ENCODE measurements at regions not wholly inside any gene's neighbourhood (a gene's known extent, or its start where the extent isn't known, plus 50 kb on each side); places are given as distances from the start of the nearest gene placed in this dataset.

DNA sequence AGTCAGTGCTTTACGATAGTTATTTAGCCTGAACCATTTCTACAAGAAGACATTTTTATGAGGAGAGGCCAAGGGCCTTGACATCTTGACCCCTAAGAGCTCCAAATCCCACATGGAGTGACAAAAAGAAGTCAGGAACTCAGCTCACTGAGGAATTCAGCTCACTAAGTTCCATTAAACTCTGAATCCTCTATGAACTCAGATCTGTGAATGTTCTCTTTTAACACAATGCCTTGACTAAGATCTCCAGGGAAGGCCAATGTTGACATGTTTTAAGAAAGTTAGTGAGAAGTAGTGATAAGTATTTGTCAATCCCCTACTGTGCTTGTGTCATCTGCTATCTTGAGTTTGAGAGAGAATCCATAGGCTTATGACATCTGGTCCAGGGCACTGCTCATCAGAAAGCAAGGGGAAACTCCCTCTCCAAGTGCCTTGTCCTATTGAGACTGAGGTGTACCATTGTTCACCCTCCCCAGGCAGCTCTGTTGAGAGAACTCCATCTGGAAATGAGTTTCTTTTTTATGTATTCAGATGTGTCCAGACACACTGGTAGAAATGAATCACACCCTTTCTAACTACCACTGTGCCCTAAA lies 68.7 kb upstream of the PCDH19 start:
- no peaks in the 10 kb centered on the region for H3K4me1 ChIP-seq (ENCODE audit: control insufficient read depth, insufficient read depth, low read length)
- no peak overlapping the region for H3K14ac ChIP-seq (replicated peaks; ENCODE audit: low read depth, low read length)
- H3K23ac ChIP-seq (ENCODE audit: low read depth, low read length): no peak overlapping the region
- H3K4me3 ChIP-seq (ENCODE audit: insufficient read depth, low read depth, low read length): no peak overlapping the region
- no peak overlapping the region for H3K56ac ChIP-seq (ENCODE audit: extremely low read depth, insufficient read depth, low read length)
- ChIA-PET POLR2A (ENCODE audit: unreplicated experiment) (no interaction called here), CTCF (no interaction called here)
- 20% methylated on average over 1 of the region's 1 CpG; no CpG with 5 or more reads in 1 of the 2 experiments for WGBS, 2 experiments (ENCODE audit: extremely low coverage in 2 of 2, insufficient read length in 1 of 2)
- no TSS peak for BruUV-seq (replicated peaks)
- no peak overlapping the region for H3K4ac ChIP-seq (ENCODE audit: low read depth, low read length)
- H2AFZ ChIP-seq (replicated peaks; ENCODE audit: low read length, poor library complexity): no peak overlapping the region
- intact Hi-C loops (cut with micrococcal nuclease) (no loop called here), in situ Hi-C loops (cut with MboI; ENCODE audit: low sequenced_read_pairs) (no loop called here), dilution Hi-C loops (cut with HindIII; ENCODE audit: low sequenced_read_pairs, unreplicated experiment) (no loop called here)
- H3K79me1 ChIP-seq (ENCODE audit: low read depth in 1 of 2, low read length in 2 of 2): no peaks in the 10 kb centered on the region
- DNase-seq (no peak), ATAC-seq (ENCODE audit: low read depth) (no peak)
- no peaks in the 10 kb centered on the region for H4K20me1 ChIP-seq (ENCODE audit: insufficient read depth, low read length)
- H2AK5ac ChIP-seq (ENCODE audit: low read depth, low read length): no peak overlapping the region
- no peaks in the 10 kb centered on the region for H3K36me3 ChIP-seq (ENCODE audit: control insufficient read depth, insufficient read depth, low read length)
- no peak overlapping the region for H2AK9ac ChIP-seq (replicated peaks; ENCODE audit: low read depth, low read length, poor library complexity)
- no peaks in the 10 kb centered on the region; the same call in 1 of the 2 replicates for H3K27me3 ChIP-seq (ENCODE audit: control insufficient read depth, insufficient read depth, low read length)
- no peaks in the 10 kb centered on the region for H3K9me1 ChIP-seq (ENCODE audit: insufficient read depth, low read length)
- H4K91ac ChIP-seq (ENCODE audit: insufficient read depth, low read depth, low read length): no peak overlapping the region
- no peak overlapping the region for H2BK15ac ChIP-seq (ENCODE audit: low read depth, low read length)
- H3K4me2 ChIP-seq (ENCODE audit: low read depth, low read length): no peak overlapping the region
- TF ChIP-seq CHD1 (IDR thresholded peaks at IDR 0.05; ENCODE audit: low read depth, low read length) (no peak), SMC3 (IDR thresholded peaks at IDR 0.05; ENCODE audit: low read depth, low read length) (no peak), MAZ (IDR thresholded peaks at IDR 0.05; ENCODE audit: borderline replicate concordance, low read depth, low read length) (no peak), NFE2L2 (IDR thresholded peaks at IDR 0.05; ENCODE audit: low read depth, low read length) (no peak), CEBPB (IDR thresholded peaks at IDR 0.05; ENCODE audit: low read depth, low read length) (no peak), POLR2A (IDR thresholded peaks at IDR 0.05; ENCODE audit: low read depth, low read length) (no peak)
- TF ChIP-seq, protein P1, sequence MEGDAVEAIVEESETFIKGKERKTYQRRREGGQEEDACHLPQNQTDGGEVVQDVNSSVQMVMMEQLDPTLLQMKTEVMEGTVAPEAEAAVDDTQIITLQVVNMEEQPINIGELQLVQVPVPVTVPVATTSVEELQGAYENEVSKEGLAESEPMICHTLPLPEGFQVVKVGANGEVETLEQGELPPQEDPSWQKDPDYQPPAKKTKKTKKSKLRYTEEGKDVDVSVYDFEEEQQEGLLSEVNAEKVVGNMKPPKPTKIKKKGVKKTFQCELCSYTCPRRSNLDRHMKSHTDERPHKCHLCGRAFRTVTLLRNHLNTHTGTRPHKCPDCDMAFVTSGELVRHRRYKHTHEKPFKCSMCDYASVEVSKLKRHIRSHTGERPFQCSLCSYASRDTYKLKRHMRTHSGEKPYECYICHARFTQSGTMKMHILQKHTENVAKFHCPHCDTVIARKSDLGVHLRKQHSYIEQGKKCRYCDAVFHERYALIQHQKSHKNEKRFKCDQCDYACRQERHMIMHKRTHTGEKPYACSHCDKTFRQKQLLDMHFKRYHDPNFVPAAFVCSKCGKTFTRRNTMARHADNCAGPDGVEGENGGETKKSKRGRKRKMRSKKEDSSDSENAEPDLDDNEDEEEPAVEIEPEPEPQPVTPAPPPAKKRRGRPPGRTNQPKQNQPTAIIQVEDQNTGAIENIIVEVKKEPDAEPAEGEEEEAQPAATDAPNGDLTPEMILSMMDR (conservative IDR thresholded peaks at IDR 0.05; ENCODE audit: low read depth, low read length): no peak
- H2BK120ac ChIP-seq (ENCODE audit: low read depth, low read length): no peak overlapping the region
- no peaks in the 10 kb centered on the region for H3K9me3 ChIP-seq (ENCODE audit: control insufficient read depth, insufficient read depth, low read length)
- H2BK20ac ChIP-seq (ENCODE audit: low read depth, low read length): no peak overlapping the region
- H4K8ac ChIP-seq (ENCODE audit: low read depth in 2 of 2, low read length in 2 of 2): no peak overlapping the region
- no peak overlapping the region for H2BK5ac ChIP-seq (ENCODE audit: low read depth, low read length, poor library complexity, severe bottlenecking)
- no peak overlapping the region for H3K9ac ChIP-seq (ENCODE audit: low read depth, low read length)
- H4K5ac ChIP-seq (ENCODE audit: low read depth, low read length): no peak overlapping the region
- no peak overlapping the region for H3K27ac ChIP-seq (ENCODE audit: insufficient read depth, low read length)
- H3K18ac ChIP-seq (ENCODE audit: low read depth, low read length): no peak overlapping the region
